Bronchial epithelial cell (primary cell): ENCODE measurements at regions not wholly inside any gene's neighbourhood (a gene's known extent, or its start where the extent isn't known, plus 50 kb on each side); places are given as distances from the start of the nearest gene placed in this dataset.

Experiments
- DNase-seq: peaks from one replicate; pipeline ENCODE4 v3.0.0-alpha.2; 2010; ENCODE audit warnings: low read depth
- FAIRE-seq: peaks from 2 replicates; lab custom pipeline; 2011; peaks lifted over from hg19 to GRCh38; lab: Jason Lieb, UNC
- H3K27me3 ChIP-seq: 2 replicates; pipeline ENCODE4 v1.5.1; 2011; ENCODE audit warnings: low read length; ENCODE audit not compliant: control insufficient read depth, insufficient read depth
- H3K36me3 ChIP-seq: 2 replicates; pipeline ENCODE4 v1.5.1; 2011; ENCODE audit warnings: low read length; ENCODE audit not compliant: control insufficient read depth, insufficient read depth
- H3K4me3 ChIP-seq: 2 replicates; pipeline ENCODE4 v1.5.1; 2011; ENCODE audit warnings: mild to moderate bottlenecking, low read depth, low read length, control low read depth
- TF ChIP-seq, protein P1 (sequence below): IDR thresholded peaks from 2 replicates; pipeline ENCODE4 v1.5.1; 2011; ENCODE audit warnings: mild to moderate bottlenecking, moderate library complexity, low read length, control low read depth, inconsistent platforms; ENCODE audit not compliant: insufficient read depth, severe bottlenecking

DNA sequence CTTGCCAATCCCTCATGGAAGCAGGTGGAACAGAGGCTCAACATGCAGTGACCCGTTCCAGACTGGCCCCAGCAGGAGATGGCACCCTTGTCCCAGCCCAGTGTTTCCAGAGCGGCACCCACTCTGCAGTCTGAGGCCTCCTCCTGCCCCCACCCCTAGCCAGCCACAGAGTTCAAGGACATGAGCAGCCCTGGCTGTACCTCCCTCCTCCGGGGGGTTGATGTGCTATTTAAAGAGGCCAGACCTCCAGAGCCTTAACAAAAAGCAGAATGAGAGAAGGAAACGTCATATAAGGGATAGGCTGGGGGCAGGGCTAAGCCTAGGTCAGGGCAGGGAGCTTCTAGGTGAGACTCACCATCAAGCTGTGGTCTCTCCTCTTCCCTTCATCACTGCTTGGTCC is 115.7 kb upstream of the NANOS1 start:
- no peak for DNase-seq
- Histone ChIP-seq H3K36me3 (no peaks in the 10 kb centered on the region), H3K4me3 (no peak overlapping the region), H3K27me3 (no peaks in the 10 kb centered on the region)
- no peak for FAIRE-seq
- TF ChIP-seq, protein P1, sequence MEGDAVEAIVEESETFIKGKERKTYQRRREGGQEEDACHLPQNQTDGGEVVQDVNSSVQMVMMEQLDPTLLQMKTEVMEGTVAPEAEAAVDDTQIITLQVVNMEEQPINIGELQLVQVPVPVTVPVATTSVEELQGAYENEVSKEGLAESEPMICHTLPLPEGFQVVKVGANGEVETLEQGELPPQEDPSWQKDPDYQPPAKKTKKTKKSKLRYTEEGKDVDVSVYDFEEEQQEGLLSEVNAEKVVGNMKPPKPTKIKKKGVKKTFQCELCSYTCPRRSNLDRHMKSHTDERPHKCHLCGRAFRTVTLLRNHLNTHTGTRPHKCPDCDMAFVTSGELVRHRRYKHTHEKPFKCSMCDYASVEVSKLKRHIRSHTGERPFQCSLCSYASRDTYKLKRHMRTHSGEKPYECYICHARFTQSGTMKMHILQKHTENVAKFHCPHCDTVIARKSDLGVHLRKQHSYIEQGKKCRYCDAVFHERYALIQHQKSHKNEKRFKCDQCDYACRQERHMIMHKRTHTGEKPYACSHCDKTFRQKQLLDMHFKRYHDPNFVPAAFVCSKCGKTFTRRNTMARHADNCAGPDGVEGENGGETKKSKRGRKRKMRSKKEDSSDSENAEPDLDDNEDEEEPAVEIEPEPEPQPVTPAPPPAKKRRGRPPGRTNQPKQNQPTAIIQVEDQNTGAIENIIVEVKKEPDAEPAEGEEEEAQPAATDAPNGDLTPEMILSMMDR, result no peak

GRCh38 chr10:118914629-118915028 is 114.9 kb upstream of the NANOS1 start:
- H3K27me3 ChIP-seq, result no peaks in the 10 kb centered on the region
- H3K36me3 ChIP-seq, result no peaks in the 10 kb centered on the region
- TF ChIP-seq, protein P1, result no peak
- H3K4me3 ChIP-seq, result no peak overlapping the region
- DNase-seq (no peak), FAIRE-seq (no peak)

DNA sequence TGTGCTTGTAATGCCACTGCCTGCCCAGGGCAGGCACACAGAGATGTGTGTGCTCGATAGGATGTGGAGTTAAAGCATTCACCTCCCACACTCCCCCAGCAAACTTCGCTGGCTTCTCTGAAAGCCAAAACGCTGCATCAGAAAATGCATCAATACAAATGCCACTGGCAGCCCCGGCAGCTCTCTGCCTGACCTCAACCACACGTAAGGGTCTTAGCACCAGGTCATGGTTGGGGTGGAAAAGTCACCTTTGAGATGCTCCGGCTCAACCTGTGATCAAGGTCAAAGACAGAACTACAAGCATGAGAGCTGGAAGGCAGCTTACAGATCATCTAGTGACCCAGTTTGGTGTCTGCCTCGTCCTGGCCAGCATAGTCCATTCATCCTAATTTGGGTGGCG is 114.4 kb upstream of the NANOS1 start:
- H3K27me3 ChIP-seq, result no peaks in the 10 kb centered on the region
- TF ChIP-seq, protein P1, result no peak
- DNase-seq, result no peak
- no peak for FAIRE-seq
- H3K4me3 ChIP-seq, result no peak overlapping the region
- no peaks in the 10 kb centered on the region for H3K36me3 ChIP-seq

DNA sequence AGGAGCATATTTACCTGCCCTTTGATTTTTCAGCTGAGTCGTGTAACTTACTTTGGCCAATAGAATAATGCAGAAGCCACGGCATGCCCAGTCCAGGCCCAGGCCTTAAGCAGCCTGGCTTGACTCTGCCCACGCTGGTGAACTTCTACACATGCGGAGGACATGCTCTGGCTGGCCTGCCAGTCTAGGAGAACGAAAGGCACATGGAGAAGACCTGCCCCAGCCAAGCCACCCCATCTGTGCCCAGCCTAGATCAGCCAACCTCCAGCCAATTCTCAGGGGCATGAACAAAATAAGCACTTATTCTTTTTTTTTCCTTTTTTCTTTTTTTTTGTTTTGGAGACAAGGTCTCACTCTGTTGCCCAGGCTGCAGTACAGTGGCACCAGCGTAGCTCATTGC is 112.7 kb upstream of the NANOS1 start:
- no peak for DNase-seq
- H3K36me3 ChIP-seq, result no peaks in the 10 kb centered on the region
- H3K4me3 ChIP-seq, result no peak overlapping the region
- TF ChIP-seq, protein P1, result no peak
- H3K27me3 ChIP-seq, result no peaks in the 10 kb centered on the region
- no peak for FAIRE-seq

DNA sequence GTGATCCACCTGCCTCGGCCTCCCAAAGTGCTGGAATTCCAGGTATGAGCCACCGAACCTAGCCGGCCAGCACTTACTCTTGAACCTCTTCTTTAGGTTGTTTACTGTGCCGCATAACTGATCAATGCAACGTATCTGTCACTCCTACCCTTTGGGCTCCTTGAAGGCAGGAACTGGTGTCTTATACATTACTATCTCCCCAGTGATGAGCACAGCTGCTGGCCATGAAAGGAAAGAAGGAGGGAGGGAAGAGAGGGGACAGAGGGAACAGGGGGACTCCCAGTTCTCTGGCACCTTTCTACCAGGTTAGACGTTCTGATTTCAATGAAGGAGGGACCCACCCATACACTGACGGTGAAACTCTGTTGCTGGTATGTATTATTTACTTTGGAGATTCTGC is 111.8 kb upstream of the NANOS1 start:
- no peaks in the 10 kb centered on the region for H3K27me3 ChIP-seq
- TF ChIP-seq, protein P1, result no peak
- no peak overlapping the region for H3K4me3 ChIP-seq
- H3K36me3 ChIP-seq, result no peaks in the 10 kb centered on the region
- DNase-seq (no peak), FAIRE-seq (no peak)

DNA sequence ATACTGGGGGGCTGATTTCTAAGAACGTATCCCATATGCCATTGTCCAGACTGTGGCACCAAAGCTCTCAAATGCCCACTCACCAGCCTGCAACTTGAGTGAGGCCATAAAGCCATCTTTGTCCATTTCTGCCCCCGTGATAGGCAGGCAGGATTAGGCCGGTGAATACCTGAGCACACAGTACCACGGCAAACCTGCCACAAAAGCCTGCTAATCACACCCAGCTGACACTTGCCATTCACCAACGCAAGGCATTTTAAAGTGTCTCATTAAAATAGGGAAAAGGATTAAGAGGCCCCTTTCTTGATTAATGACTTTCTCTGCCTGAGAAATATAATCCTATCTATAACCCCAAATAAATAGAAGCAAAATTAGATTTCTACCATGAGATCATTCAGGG is 111.4 kb upstream of the NANOS1 start:
- FAIRE-seq (no peak), DNase-seq (no peak)
- Histone ChIP-seq H3K27me3 (no peaks in the 10 kb centered on the region), H3K36me3 (no peaks in the 10 kb centered on the region), H3K4me3 (no peak overlapping the region)
- TF ChIP-seq, protein P1, result no peak
